NCI-H748 (cell line): ENCODE measurements at regions not wholly inside any gene's neighbourhood (a gene's known extent, or its start where the extent isn't known, plus 50 kb on each side); places are given as distances from the start of the nearest gene placed in this dataset.
A peak's percentile ranks its signal among the peaks of the same experiment; 100 is the strongest.
"Not testable (repeated sequence)": the region's sequence is repeated elsewhere in the genome, so short reads cannot be mapped to it uniquely, and the experiment has no call there.

Experiments used
- DNase-seq: peaks from one replicate; lab custom pipeline; 2025; ENCODE audit not compliant: unreplicated experiment; lab: John Stamatoyannopoulos, UW

GRCh38 chr1:197985351-197985750 lies 68.2 kb downstream of the LHX9 start:
- DNase-seq, result no peak

- no peak for DNase-seq
Measured at GRCh38 chr1:197986817-197987216, 69.6 kb downstream of the LHX9 start.

GRCh38 chr1:197987294-197987693 lies 70.1 kb downstream of the LHX9 start:
- DNase-seq, result no peak

GRCh38 chr1:197988581-197988980 lies 71.4 kb downstream of the LHX9 start:
- DNase-seq, result not testable (repeated sequence)

- DNase-seq, result no peak
Measured at GRCh38 chr1:197989058-197989457, 71.9 kb downstream of the LHX9 start.

GRCh38 chr1:197991594-197991993 lies 74.4 kb downstream of the LHX9 start:
- DNase-seq, result no peak

GRCh38 chr1:197994907-197995407 lies 77.8 kb downstream of the LHX9 start:
- DNase-seq, result no peak

- no peak for DNase-seq
Measured at GRCh38 chr1:197995408-197996258, 78.5 kb downstream of the LHX9 start.

GRCh38 chr1:197996259-197996512 lies 79.0 kb downstream of the LHX9 start:
- not testable (repeated sequence) for DNase-seq

GRCh38 chr1:197998110-197998509 lies 80.9 kb downstream of the LHX9 start:
- DNase-seq, result no peak

- DNase-seq, result no peak
Measured at GRCh38 chr1:198001776-198002408, 84.7 kb downstream of the LHX9 start.

GRCh38 chr1:198003468-198003867 lies 86.3 kb downstream of the LHX9 start:
- DNase-seq, result no peak

- DNase-seq, result no peak
Measured at GRCh38 chr1:198007011-198007410, 89.8 kb downstream of the LHX9 start.

- DNase-seq, result no peak
Measured at GRCh38 chr1:198007687-198008607, 90.8 kb downstream of the LHX9 start.

- no peak for DNase-seq
Measured at GRCh38 chr1:198014355-198014754, 97.2 kb downstream of the LHX9 start.

- DNase-seq, result no peak
Measured at GRCh38 chr1:198015309-198015708, 98.1 kb downstream of the LHX9 start.

GRCh38 chr1:198018529-198018928 lies 101.4 kb downstream of the LHX9 start:
- no peak for DNase-seq

- DNase-seq, result no peak
Measured at GRCh38 chr1:198019126-198019525, 102.0 kb downstream of the LHX9 start.

- DNase-seq, result no peak
Measured at GRCh38 chr1:198024336-198024735, 107.2 kb downstream of the LHX9 start.

- peak; percentile 4 for DNase-seq
Measured at GRCh38 chr1:198024782-198025181, 107.6 kb downstream of the LHX9 start.

- no peak for DNase-seq
Measured at GRCh38 chr1:198030682-198031081, 113.5 kb downstream of the LHX9 start.

- DNase-seq, result no peak
Measured at GRCh38 chr1:198031086-198031485, 113.9 kb downstream of the LHX9 start.
